Ascending aorta (tissue), 2 donors: ENCODE measurements at regions not wholly inside any gene's neighbourhood (a gene's known extent, or its start where the extent isn't known, plus 50 kb on each side); places are given as distances from the start of the nearest gene placed in this dataset.
"Not testable (repeated sequence)": the region's sequence is repeated elsewhere in the genome, so short reads cannot be mapped to it uniquely, and the experiment has no call there.

Experiments used
- DNase-seq, 2 donors: peaks; one replicate each; pipeline ENCODE4 v3.0.0-alpha.2; 2019; ENCODE audit warnings: low spot score in 2 of 2
- H3K27ac ChIP-seq, 2 donors: fragments of 200-600 bp; sonication (generic); one replicate each; pipeline ENCODE4 v1.5.1; 2016 to 2017; ENCODE audit warnings: mild to moderate bottlenecking in 1 of 2
- H3K27me3 ChIP-seq: fragments of 200-600 bp; sonication (generic); one replicate; pipeline ENCODE4 v1.5.1; 2017
- H3K36me3 ChIP-seq, 2 donors: fragments of 200-600 bp; sonication (generic); one replicate each; pipeline ENCODE4 v1.5.1; 2016
- H3K4me1 ChIP-seq, 2 donors: fragments of 200-600 bp; sonication (generic); one replicate each; pipeline ENCODE4 v1.5.1; 2016 to 2017; ENCODE audit warnings: mild to moderate bottlenecking in 1 of 2
- H3K4me3 ChIP-seq, 2 donors: fragments of 200-600 bp; sonication (generic); one replicate each; pipeline ENCODE4 v1.5.1; 2016 to 2017; ENCODE audit warnings: mild to moderate bottlenecking in 1 of 2
- H3K9me3 ChIP-seq, 2 donors: fragments of 200-600 bp; sonication (generic); one replicate each; pipeline ENCODE4 v1.5.1; 2016
- intact Hi-C: fragments of 100-400 bp; cut with DNase I; formaldehyde crosslinking; loops from one replicate; pipeline ENCODE4 v1.15.1; 2023
- TF ChIP-seq, protein P1 (sequence below), 3 experiments: fragments of 200-600 bp in 2 of 3; fragments of 450-650 bp in 1 of 3; sonication (generic) in 2 of 3; IDR thresholded peaks; one replicate each; pipeline ENCODE4 v1.5.1; 2016 to 2019; ENCODE audit warnings: antibody characterized with exemption in 3 of 3, mild to moderate bottlenecking in 1 of 3, moderate library complexity in 1 of 3

DNA sequence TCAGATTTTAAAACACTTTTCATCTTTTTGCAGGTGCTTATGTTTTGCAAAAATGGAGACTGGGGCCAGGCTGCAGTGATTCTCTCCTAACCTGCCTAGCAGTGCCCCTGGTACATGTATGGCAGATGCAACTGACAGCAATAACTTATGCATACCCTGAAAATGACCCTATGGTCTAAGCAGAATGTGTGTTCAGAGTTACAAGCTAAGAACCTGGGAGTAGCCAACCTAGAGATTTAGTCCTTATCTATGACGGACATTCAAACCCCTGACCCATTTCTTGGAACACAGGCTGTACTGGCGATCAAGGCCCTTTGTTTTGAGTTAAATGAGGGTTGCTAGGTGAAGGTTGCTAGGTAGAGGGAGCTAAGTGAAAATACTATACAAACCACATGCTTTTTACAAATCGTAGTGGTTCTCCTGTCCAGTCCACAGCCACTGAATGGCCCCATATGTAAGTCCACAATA, 184.9 kb upstream of the SESN3 start:
- no peaks in the 10 kb centered on the region for H3K4me1 ChIP-seq
- DNase-seq: no peak
- H3K27me3 ChIP-seq: no peaks in the 10 kb centered on the region
- H3K36me3 ChIP-seq: no peaks in the 10 kb centered on the region
- H3K4me3 ChIP-seq: no peak overlapping the region
- intact Hi-C loops: no loop called here
- no peaks in the 10 kb centered on the region for H3K9me3 ChIP-seq
- TF ChIP-seq, protein P1, sequence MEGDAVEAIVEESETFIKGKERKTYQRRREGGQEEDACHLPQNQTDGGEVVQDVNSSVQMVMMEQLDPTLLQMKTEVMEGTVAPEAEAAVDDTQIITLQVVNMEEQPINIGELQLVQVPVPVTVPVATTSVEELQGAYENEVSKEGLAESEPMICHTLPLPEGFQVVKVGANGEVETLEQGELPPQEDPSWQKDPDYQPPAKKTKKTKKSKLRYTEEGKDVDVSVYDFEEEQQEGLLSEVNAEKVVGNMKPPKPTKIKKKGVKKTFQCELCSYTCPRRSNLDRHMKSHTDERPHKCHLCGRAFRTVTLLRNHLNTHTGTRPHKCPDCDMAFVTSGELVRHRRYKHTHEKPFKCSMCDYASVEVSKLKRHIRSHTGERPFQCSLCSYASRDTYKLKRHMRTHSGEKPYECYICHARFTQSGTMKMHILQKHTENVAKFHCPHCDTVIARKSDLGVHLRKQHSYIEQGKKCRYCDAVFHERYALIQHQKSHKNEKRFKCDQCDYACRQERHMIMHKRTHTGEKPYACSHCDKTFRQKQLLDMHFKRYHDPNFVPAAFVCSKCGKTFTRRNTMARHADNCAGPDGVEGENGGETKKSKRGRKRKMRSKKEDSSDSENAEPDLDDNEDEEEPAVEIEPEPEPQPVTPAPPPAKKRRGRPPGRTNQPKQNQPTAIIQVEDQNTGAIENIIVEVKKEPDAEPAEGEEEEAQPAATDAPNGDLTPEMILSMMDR (IDR thresholded peaks at IDR 0.05): no peak
- no peak overlapping the region for H3K27ac ChIP-seq

DNA sequence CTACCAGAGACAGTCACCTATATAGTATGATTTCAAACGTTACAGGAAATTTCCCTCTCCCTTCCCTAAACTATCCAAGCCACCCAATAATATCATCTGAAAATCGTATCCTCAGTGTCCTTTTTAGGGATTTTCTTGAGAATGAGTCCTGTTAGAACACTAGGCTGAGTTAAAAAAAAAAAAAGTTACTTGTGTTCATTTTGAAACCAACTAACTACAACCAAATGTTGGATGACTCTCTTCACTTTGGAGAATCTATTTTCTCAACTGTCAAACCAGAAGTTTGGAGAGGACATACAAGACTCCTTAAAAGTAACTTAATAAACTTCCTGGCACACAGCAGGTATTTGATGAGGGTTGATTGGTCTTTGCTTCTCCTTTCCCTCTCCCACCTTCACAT, 183.2 kb upstream of the SESN3 start:
- no peak for DNase-seq
- no peaks in the 10 kb centered on the region for H3K4me1 ChIP-seq
- H3K27ac ChIP-seq: no peak overlapping the region
- H3K9me3 ChIP-seq: no peaks in the 10 kb centered on the region
- intact Hi-C loops: no loop called here
- H3K27me3 ChIP-seq: no peaks in the 10 kb centered on the region
- no peak overlapping the region for H3K4me3 ChIP-seq
- no peaks in the 10 kb centered on the region for H3K36me3 ChIP-seq
- TF ChIP-seq, protein P1 (IDR thresholded peaks at IDR 0.05): no peak

GRCh38 chr11:95413761-95414160, 182.8 kb upstream of the SESN3 start:
- H3K4me1 ChIP-seq: no peaks in the 10 kb centered on the region
- H3K4me3 ChIP-seq: no peak overlapping the region
- H3K27ac ChIP-seq: no peak overlapping the region
- no peak for DNase-seq
- H3K27me3 ChIP-seq: no peaks in the 10 kb centered on the region
- intact Hi-C loops: no loop called here
- no peaks in the 10 kb centered on the region for H3K9me3 ChIP-seq
- no peaks in the 10 kb centered on the region for H3K36me3 ChIP-seq
- TF ChIP-seq, protein P1 (IDR thresholded peaks at IDR 0.05): no peak

- Histone ChIP-seq H3K9me3 (no peaks in the 10 kb centered on the region), H3K27ac (no peak overlapping the region), H3K4me3 (no peak overlapping the region), H3K4me1 (no peaks in the 10 kb centered on the region), H3K27me3 (no peaks in the 10 kb centered on the region), H3K36me3 (no peaks in the 10 kb centered on the region)
- TF ChIP-seq, protein P1 (IDR thresholded peaks at IDR 0.05): no peak
- no peak for DNase-seq
- intact Hi-C loops: no loop called here
Observed at GRCh38 chr11:95413021-95413420, 182.0 kb upstream of the SESN3 start.

DNA sequence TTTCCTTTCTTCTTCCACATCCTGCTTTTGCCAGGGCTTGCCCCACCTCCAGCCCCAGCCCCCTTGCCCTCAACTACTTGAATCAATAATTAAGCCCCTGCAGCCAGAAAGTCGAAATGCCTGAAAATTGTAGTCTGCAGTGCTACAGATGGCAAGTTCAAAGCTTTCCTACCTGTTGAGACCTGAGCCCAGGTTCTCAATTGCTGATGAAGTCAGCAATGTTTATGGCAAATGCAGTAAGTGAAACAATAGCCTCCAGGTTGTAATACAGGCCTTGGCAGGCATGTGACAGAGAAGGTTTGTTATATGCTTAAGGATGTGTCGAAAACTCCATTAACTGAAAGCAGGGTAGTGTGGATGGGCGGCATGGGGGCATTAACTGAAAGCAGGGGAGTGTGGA, 181.1 kb upstream of the SESN3 start:
- TF ChIP-seq, protein P1 (IDR thresholded peaks at IDR 0.05): no peak
- Histone ChIP-seq H3K4me1 (no peaks in the 10 kb centered on the region), H3K27me3 (no peaks in the 10 kb centered on the region), H3K36me3 (no peaks in the 10 kb centered on the region), H3K9me3 (no peaks in the 10 kb centered on the region), H3K4me3 (no peak overlapping the region), H3K27ac (no peak overlapping the region)
- no peak for DNase-seq
- intact Hi-C loops: no loop called here

DNA sequence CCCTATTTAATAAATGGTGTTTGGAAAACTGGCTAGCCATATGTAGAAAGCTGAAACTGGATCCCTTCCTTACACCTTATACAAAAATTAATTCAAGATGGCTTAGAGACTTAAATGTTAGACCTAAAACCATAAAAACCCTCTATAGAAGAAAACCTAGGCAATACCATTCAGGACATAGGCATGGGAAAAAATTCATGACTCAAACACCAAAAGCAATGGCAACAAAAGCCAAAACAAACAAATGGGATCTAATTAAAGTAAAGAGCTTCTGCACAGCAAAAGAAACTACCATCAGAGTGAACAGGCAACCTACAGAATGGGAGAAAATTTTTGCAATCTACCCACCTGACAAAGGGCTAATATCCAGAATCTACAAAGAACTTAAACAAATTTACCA, 179.7 kb upstream of the SESN3 start:
- H3K9me3 ChIP-seq, H3K4me1 ChIP-seq, intact Hi-C loops, H3K36me3 ChIP-seq, H3K27me3 ChIP-seq, H3K27ac ChIP-seq, H3K4me3 ChIP-seq, DNase-seq: not testable (repeated sequence)
